ENCODE measurements at regions not wholly inside any gene's neighbourhood (a gene's known extent, or its start where the extent isn't known, plus 50 kb on each side); places are given as distances from the start of the nearest gene placed in this dataset.

DNA sequence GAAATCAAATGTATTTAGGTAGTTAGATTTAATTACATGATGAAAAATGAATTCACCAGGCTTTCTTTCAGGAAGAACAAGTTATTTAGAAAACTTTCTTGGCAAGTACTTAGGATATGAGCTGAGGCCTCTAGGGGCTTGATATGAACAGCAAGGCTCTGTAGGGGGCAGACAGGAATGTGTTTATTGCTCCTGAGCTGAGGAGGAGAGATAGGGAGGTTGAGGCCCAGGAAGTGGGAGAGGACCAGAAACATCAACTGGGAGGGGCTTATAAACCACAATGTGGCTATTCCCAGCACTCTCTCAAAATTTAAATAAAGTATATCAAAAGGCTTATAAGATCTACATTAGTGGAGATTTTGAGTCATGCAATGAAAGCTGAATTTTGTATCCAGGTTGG lies 154.0 kb upstream of the MAF start:
- Histone ChIP-seq H2AFZ (no peak overlapping the region), H3K9me3 (ENCODE audit: control insufficient read depth, low read length) (no peaks in the 10 kb centered on the region), H3K4me3 (ENCODE audit: low read depth, low read length) (no peak overlapping the region), H3K27ac (no peak overlapping the region), H3K27me3 (ENCODE audit: control insufficient read depth, insufficient read depth, low read length) (no peaks in the 10 kb centered on the region), H3K4me2 (ENCODE audit: low read length) (no peak overlapping the region), H3K36me3 (ENCODE audit: control insufficient read depth, insufficient read depth, low read length) (no peaks in the 10 kb centered on the region), H3K79me2 (no peaks in the 10 kb centered on the region), H3K9ac (no peak overlapping the region), H3K4me1 (no peaks in the 10 kb centered on the region)
- TF ChIP-seq, protein P1, sequence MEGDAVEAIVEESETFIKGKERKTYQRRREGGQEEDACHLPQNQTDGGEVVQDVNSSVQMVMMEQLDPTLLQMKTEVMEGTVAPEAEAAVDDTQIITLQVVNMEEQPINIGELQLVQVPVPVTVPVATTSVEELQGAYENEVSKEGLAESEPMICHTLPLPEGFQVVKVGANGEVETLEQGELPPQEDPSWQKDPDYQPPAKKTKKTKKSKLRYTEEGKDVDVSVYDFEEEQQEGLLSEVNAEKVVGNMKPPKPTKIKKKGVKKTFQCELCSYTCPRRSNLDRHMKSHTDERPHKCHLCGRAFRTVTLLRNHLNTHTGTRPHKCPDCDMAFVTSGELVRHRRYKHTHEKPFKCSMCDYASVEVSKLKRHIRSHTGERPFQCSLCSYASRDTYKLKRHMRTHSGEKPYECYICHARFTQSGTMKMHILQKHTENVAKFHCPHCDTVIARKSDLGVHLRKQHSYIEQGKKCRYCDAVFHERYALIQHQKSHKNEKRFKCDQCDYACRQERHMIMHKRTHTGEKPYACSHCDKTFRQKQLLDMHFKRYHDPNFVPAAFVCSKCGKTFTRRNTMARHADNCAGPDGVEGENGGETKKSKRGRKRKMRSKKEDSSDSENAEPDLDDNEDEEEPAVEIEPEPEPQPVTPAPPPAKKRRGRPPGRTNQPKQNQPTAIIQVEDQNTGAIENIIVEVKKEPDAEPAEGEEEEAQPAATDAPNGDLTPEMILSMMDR (IDR thresholded peaks at IDR 0.05): no peak

DNA sequence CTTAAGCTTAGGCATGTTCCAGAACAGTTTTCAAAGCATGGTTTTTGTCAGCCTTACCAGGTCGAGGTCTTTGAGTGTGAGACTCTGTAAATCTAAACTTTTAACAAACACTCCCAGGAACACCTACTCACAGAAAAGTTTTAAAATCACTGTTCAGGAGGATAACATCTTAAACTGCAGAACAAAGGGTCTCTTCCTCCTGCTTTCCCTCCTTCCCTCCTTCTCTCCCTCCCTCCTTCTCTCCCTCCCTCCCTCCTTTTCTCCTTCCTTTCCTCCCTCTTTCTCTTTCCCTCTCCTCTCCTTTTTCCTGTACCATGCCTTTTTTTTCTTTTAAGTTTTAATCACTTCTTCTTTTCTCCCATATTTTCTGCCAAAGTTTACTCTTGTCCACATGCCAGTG lies 153.5 kb upstream of the MAF start:
- H3K4me2 ChIP-seq (ENCODE audit: low read length): no peak overlapping the region
- H3K79me2 ChIP-seq: no peaks in the 10 kb centered on the region
- H3K36me3 ChIP-seq (ENCODE audit: control insufficient read depth, insufficient read depth, low read length): no peaks in the 10 kb centered on the region
- no peaks in the 10 kb centered on the region for H3K9me3 ChIP-seq (ENCODE audit: control insufficient read depth, low read length)
- no peak overlapping the region for H3K4me3 ChIP-seq (ENCODE audit: low read depth, low read length)
- no peak overlapping the region for H2AFZ ChIP-seq
- H3K27ac ChIP-seq: no peak overlapping the region
- H3K4me1 ChIP-seq: no peaks in the 10 kb centered on the region
- H3K9ac ChIP-seq: no peak overlapping the region
- TF ChIP-seq, protein P1 (IDR thresholded peaks at IDR 0.05): no peak
- no peaks in the 10 kb centered on the region for H3K27me3 ChIP-seq (ENCODE audit: control insufficient read depth, insufficient read depth, low read length)

DNA sequence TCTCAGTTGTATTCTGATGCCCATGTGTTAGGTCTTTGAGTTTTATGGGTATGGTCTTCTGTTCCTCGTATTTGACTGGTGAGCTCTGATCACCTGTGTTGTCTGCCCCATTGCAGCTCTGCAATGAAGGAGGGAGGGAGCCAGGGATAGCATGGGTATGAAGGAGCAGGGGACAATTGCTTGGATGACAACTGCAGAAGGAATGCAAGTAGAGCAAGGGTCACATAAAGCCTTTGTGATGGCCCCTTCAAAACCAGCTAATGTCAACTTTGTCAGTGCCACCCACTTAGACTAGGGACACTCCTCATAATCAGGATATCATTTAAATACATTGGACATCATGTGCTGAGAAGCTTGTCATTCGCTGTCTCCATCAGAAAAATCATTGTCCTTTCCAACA lies 152.7 kb upstream of the MAF start:
- no peaks in the 10 kb centered on the region for H3K27me3 ChIP-seq (ENCODE audit: control insufficient read depth, insufficient read depth, low read length)
- no peak overlapping the region for H2AFZ ChIP-seq
- no peaks in the 10 kb centered on the region for H3K4me1 ChIP-seq
- TF ChIP-seq, protein P1 (IDR thresholded peaks at IDR 0.05): no peak
- H3K9ac ChIP-seq: no peak overlapping the region
- H3K27ac ChIP-seq: no peak overlapping the region
- H3K4me2 ChIP-seq (ENCODE audit: low read length): no peak overlapping the region
- H3K4me3 ChIP-seq (ENCODE audit: low read depth, low read length): no peak overlapping the region
- H3K9me3 ChIP-seq (ENCODE audit: control insufficient read depth, low read length): no peaks in the 10 kb centered on the region
- no peaks in the 10 kb centered on the region for H3K79me2 ChIP-seq
- no peaks in the 10 kb centered on the region for H3K36me3 ChIP-seq (ENCODE audit: control insufficient read depth, insufficient read depth, low read length)

DNA sequence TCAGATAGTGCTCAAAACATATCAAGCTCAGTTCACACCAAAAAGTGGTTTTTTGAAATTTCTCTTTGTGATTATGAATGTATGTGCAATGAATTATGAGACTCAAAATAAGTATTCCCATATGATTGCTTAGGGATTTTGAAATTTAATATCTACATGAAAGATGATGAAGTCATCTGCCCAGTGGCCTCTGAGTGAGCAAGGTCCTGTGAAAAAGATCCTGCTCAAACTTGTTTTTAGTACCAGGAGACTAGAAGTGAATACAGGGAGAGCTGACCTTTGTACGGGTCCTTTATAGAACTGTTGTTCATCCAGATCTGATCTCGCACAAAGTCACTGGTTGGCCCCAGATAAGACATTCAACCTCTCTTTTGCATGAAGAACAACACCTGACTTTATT lies 151.9 kb upstream of the MAF start:
- TF ChIP-seq, protein P1 (IDR thresholded peaks at IDR 0.05): no peak
- H3K9ac ChIP-seq: no peak overlapping the region
- no peaks in the 10 kb centered on the region for H3K27me3 ChIP-seq (ENCODE audit: control insufficient read depth, insufficient read depth, low read length)
- no peaks in the 10 kb centered on the region for H3K4me1 ChIP-seq
- H3K79me2 ChIP-seq: no peaks in the 10 kb centered on the region
- H3K27ac ChIP-seq: no peak overlapping the region
- H3K36me3 ChIP-seq (ENCODE audit: control insufficient read depth, insufficient read depth, low read length): no peaks in the 10 kb centered on the region
- no peak overlapping the region for H3K4me3 ChIP-seq (ENCODE audit: low read depth, low read length)
- H3K9me3 ChIP-seq (ENCODE audit: control insufficient read depth, low read length): no peaks in the 10 kb centered on the region
- no peak overlapping the region for H3K4me2 ChIP-seq (ENCODE audit: low read length)
- no peak overlapping the region for H2AFZ ChIP-seq

DNA sequence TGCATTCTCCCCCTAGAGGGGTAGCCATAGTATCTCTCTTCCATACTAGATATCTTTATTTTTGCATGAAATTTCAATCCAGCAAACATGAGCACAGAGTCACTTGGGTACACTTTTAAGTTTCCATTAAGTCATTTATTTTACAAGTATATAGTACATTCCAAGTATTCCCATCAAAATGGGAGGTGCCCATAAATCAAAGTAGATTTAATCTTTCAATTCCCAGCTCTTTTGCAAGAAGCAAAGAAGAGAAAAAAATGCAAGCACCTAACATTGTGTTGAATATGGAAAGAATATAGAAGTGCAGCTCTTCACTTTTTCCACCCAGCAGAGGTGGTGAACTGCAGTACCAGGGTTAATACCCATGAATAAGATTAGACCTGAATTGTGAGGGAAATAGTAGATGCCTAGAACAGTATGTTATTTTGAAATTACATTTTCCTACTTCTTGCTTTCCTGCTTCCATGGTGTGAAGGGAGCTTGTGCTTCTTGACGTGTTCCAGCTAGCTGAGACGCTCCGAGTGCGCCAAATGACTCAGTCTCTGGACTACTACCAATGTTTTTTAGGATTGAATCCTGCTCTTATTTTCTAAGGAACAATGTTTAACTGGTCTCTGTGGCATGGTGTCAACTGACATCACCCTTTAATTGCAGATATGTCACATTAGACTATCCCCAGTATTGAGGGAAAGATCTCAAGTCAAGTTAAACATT lies 151.1 kb upstream of the MAF start:
- TF ChIP-seq, protein P1 (IDR thresholded peaks at IDR 0.05): no peak
- no peak overlapping the region for H3K27ac ChIP-seq

More for the DNA sequence above, 151.1 kb upstream of the MAF start:
- no peaks in the 10 kb centered on the region for H3K4me1 ChIP-seq
- H3K4me2 ChIP-seq (ENCODE audit: low read length): no peak overlapping the region
- H3K36me3 ChIP-seq (ENCODE audit: control insufficient read depth, insufficient read depth, low read length): no peaks in the 10 kb centered on the region
- no peaks in the 10 kb centered on the region for H3K27me3 ChIP-seq (ENCODE audit: control insufficient read depth, insufficient read depth, low read length)
- H3K9me3 ChIP-seq (ENCODE audit: control insufficient read depth, low read length): no peaks in the 10 kb centered on the region
- no peaks in the 10 kb centered on the region for H3K79me2 ChIP-seq
- no peak overlapping the region for H2AFZ ChIP-seq
- no peak overlapping the region for H3K4me3 ChIP-seq (ENCODE audit: low read depth, low read length)
- H3K9ac ChIP-seq: no peak overlapping the region

Measured in parathyroid adenoma (tissue), 2 donors.